Skin of body (tissue), 1 donor: ENCODE measurements at regions not wholly inside any gene's neighbourhood (a gene's known extent, or its start where the extent isn't known, plus 50 kb on each side); places are given as distances from the start of the nearest gene placed in this dataset.
"Not testable (repeated sequence)": the region's sequence is repeated elsewhere in the genome, so short reads cannot be mapped to it uniquely, and the experiment has no call there.

Experiments
- DNase-seq: peaks from one replicate; lab custom pipeline; 2025; lab: John Stamatoyannopoulos, UW

GRCh38 chr3:69490235-69490634 lies 104.3 kb upstream of the FRMD4B start:
- DNase-seq = no peak

- no peak for DNase-seq
Measured at GRCh38 chr3:69488026-69488425, 102.1 kb upstream of the FRMD4B start.

DNA sequence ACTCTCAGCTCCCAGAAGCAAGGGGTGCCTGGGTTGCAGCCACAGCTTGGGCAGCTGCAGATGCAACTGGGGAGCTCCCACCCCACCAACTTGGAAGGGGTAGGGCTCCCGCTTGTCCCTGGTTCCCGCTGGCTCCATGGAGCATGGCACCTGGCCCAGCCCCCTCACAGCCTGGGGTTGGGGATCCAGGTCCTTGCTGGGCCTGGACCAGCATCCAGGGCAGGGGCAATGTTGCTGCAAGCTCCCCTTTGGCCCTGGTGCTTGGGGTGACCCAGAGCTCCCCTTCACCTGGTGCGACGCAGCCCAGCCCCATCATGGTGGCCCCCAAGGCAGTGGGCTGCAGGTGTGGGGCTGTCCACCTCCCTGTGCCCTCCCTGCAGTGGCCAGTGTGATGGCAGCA lies 99.6 kb upstream of the FRMD4B start:
- DNase-seq = no peak

GRCh38 chr3:69484507-69485393 lies 98.9 kb upstream of the FRMD4B start:
- DNase-seq = no peak

- DNase-seq = no peak
Measured at GRCh38 chr3:69483449-69483848, 97.6 kb upstream of the FRMD4B start.

DNA sequence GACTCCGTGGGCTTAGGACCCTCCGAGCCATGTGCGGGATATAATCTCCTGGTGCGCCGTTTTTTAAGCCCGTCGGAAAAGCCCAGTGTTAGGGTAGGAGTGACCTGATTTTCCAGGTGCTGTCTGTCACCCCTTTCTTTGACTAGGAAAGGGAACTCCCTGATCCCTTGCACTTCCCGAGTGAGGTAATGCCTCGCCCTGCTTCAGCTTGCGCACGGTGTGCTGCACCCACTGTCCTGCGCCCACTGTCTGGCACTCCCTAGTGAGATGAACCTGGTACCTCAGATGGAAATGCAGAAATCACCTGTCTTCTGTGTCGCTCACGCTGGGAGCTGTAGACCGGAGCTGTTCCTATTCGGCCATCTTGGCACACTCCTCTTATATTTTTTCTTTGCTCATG lies 95.1 kb upstream of the FRMD4B start:
- not testable (repeated sequence) for DNase-seq

GRCh38 chr3:69474186-69474585 lies 88.3 kb upstream of the FRMD4B start:
- no peak for DNase-seq

GRCh38 chr3:69472093-69472492 lies 86.2 kb upstream of the FRMD4B start:
- no peak for DNase-seq

DNA sequence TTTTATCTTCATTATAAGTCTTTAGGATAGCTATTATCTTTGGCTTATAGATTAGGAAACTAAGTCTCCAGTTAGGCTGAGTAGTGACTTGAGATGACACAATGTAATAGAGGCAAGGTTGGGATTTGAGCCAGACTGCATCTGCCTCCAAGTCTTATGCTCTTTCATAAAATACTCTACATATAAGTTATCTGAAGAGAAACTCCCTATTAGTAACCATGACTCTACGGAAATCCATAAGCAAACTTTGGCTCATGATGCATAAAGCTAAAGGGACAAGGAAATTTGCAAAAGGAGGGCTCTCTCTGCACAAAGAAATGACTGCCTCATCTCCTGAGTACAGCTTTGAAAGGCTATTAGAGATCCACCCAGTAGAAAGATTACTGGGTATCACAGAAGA lies 77.6 kb upstream of the FRMD4B start:
- no peak for DNase-seq

GRCh38 chr3:69462826-69463100 lies 76.9 kb upstream of the FRMD4B start:
- no peak for DNase-seq

DNA sequence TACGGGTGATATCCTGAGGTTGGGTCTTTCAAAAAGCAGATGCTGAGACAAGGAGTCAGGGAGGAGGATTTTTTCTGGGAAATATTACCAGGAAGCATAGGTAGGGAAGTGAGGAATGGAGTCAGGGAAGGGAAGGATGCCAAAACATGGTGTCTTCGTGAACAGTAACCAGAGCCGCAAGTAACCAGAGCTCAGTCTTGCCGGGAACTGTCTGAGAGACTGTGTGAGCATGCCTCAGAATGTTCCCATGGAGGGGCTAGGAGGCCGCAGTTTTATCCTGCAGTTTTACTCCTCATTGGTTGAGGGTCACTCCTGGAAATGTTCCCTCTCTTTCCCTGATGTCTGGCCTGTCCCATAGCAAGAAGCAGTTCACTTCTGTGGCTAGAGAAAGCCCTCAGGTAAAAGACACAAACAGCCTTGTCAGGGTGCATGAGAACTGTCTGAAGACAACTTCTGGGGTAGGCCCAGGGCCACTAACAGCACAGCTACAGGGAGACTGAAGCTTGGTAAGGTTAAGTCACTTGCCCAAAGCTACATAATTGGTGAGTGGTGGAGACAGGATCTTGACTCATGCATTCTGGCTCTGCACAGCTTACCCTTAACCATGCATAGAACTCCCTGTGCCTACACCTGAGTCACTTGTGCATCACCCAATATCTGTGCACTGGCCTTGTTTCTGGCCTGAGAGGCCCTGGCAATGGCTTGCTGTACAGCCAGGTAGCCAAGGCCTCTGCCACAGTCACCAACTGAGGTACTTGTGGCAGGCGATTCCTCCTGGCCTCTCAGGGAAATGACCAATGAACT lies 76.3 kb upstream of the FRMD4B start:
- DNase-seq = no peak

DNA sequence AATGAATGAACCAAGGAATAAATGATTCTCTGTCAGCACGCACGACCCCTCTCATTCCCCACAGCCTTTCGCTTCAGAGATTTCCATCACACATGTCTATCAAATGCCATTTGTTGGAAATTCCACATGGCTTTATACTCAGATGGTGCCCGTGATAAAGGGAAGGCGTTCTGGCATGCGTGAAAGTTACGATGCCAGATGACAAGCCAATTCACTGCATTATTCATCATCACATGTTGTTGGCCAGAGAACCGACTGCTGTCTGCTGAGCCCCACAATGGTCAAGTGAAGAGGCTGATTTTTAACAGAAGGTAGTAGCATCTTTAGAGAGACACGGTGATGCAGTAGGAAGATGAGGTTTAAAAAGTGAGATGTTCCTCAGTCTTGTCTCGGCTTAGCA lies 74.1 kb upstream of the FRMD4B start:
- DNase-seq = no peak

DNA sequence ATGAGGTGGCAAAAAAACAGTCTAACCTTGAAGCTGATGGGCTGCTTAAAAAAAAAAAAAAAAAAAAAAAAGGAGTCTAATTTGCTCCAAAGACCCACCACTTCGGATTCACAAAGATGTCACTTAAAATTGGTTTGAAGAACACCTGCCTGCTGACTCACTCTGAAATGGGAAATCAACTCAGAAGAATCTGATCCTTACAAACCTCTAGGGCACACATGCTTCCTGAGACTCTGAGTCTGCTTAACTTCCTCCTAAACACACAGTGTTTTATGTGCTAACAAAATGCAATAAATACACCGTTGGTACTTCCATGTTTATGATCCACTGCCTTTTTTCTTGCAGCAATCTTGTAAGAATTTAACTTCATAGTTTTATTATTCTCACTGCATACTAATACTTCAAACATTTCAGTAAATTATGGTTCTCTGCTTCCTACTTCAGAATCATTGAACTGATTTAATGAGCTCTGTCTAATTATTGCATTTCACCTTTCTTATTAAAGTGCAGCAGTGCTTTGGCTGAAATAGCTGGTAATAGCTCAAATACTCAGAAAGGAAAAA lies 73.0 kb upstream of the FRMD4B start:
- DNase-seq = no peak

DNA sequence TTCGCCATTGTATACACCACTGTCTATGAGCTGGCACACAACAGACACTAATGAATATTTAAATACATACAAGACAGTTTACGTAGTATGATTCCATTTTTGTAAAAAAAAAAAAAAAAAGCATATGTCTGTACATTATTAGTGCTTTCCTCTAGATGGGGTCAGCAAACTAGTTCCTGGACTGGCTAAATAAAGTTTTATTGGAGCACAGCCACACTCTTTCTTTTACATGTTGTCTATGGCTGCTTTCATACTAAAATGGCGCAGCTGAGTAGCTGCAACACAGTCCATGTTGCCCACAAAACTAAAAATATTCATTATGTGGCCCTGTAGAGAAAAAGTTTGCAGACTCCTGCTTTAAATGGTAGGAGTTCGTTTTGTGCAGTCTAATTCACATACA lies 70.7 kb upstream of the FRMD4B start:
- no peak for DNase-seq

DNA sequence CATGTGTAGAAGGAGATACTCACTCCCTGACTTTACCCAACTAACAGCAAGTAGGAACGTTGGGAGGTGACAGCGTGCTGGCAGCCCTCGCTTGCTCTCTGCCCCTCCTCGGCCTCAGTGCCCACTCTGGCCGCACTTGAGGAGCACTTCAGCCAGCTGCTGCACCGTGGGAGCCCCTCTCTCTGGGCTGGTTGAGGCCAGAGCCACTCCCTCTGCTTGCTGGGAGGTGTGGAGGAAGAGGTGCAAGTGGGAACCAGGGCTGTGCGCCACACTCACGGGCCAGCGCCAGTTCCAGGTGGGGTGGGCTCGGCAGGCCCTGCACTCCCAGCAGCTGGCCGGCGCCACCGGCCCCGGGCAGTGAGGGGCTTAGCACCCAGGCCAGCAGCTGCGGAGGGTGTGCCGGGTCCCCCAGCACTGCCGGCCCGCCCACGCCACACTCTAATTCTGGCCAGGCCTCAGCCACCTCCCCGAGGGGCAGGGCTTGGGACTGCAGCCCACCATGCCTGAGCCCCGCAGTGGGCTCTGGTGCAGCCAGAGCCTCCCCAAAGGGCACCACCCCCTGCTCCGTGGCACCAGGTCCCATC lies 68.4 kb upstream of the FRMD4B start:
- no peak for DNase-seq

- DNase-seq = no peak
Measured at GRCh38 chr3:69452295-69452694, 66.4 kb upstream of the FRMD4B start.

- DNase-seq = peak; percentile 15
Measured at GRCh38 chr3:69451594-69451993, 65.7 kb upstream of the FRMD4B start.

- no peak for DNase-seq
Measured at GRCh38 chr3:69448877-69449276, 63.0 kb upstream of the FRMD4B start.

DNA sequence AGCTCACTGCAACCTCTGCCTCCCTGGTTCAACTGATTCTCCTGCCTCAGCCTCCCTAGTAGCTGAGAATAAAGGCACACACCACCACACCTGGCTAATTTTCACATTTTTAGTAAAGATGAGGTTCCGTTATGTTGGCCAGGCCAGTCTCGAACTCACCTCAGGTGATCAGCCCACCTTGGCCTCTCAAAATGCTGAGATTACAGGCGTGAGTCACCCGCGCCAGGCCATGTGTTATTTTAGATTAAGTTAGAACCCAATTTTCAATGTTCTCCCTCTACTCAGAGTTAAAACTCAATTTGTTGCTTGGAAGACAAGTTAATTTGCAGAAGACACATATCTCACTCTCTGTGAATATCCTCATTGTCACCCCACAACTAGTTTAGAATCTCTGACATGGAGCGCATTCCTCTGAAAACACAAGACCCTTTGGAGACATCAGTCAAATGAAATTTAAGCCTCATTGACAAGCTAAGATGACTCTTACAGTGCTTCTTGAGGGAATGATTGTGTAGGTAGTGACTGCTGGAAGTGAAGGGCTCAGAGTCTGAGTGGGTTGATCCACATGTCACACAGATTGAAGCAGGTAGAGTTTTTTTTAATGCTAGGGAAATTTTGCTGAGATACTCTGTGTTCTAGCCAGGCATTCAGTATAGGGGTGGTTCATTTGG lies 60.6 kb upstream of the FRMD4B start:
- no peak for DNase-seq

DNA sequence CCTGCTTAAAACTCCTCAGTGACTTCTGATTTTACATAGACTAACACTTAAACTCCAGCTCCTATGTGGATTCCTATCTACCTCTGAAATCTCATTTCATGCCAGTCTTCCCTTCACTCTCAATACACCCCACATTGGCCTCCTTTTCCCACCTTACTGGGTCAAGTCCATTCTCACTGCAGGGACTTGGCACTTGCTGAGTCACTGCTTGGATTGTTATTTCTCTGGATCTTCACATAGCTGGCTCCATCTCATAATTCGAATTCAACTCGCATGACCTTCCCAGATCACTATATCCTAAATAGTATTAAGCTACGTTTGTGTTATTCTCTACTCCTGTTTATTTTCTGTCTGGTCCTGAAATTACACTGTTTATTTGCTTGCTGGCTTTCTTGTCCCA lies 59.6 kb upstream of the FRMD4B start:
- no peak for DNase-seq

DNA sequence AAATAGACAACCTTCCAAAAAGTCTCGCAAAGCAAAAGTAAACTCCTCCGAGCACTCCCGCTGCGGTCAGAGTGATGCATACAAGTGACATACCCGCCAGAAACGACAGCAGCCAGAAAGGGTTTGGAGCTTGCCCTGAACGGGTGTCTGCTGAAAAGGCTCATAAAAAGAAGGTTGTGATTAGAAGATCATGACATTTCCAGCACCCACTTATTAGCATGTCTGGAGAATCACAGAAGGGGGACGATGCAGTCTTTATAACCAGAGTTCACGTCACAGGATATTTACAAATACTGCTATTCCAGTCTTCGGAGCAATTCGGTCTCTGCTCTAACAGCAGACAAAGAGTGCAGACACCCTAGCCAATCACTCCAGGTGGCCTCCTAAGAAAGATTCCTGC lies 59.1 kb upstream of the FRMD4B start:
- DNase-seq = no peak

DNA sequence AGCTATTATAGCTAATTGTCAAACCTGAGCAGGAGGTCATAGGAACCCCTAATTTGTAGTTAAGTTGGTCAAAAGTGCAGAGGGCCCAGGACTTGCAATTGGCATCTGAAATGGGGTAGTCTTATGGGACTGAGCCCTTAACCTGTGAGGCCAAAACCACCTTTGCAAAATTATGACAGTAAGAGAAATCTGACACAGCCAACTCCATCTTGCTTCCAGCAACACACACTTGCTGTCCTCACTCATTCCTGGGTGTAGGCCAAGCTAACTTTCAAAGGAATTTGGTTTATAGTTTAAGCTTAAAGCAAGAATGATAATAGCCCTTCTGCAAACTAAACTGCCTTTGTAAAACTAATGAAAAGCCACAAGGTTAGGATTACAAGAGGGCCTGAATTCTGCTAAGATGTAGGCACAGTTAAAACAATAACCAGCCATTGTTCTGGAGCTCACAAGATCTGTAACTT lies 57.6 kb upstream of the FRMD4B start:
- no peak for DNase-seq
